Prostate gland (tissue), 1 donor: ENCODE measurements at regions not wholly inside any gene's neighbourhood (a gene's known extent, or its start where the extent isn't known, plus 50 kb on each side); places are given as distances from the start of the nearest gene placed in this dataset.

ENCODE experiments used
- POLR2A ChIP-seq: fragments of 450-650 bp; IDR thresholded peaks from one replicate; pipeline ENCODE4 v1.6.1; 2016; ENCODE audit warnings: antibody characterized with exemption, mild to moderate bottlenecking
- POLR2AphosphoS5 ChIP-seq: sonication (generic); formaldehyde crosslinking; IDR thresholded peaks from one replicate; pipeline ENCODE4 v1.6.1; 2017; ENCODE audit warnings: antibody characterized with exemption

DNA sequence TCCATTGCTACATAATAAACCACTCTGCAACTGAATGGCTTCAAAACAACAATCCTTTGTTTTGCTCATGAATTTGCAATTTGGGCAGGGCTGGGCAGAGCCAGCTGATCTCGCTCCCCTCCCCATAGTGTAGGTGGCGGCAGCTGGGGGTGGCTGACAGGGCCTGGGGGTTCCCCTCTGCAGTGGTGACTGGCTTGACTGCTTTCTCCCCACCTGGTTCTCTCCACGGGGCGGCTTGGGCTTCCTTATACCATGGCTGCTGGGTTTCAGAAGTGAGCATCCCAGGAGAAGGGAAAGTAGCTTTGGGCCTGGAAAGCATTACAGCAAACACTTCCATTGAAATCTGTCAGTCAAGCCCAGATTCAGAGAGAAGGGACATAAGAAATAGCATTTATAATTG lies 129.7 kb upstream of the ZBTB40 start:
- no peak for TF ChIP-seq POLR2A
- TF ChIP-seq POLR2AphosphoS5: no peak
